EH (cell line): ENCODE measurements at regions not wholly inside any gene's neighbourhood (a gene's known extent, or its start where the extent isn't known, plus 50 kb on each side); places are given as distances from the start of the nearest gene placed in this dataset.
"Not testable (repeated sequence)": the region's sequence is repeated elsewhere in the genome, so short reads cannot be mapped to it uniquely, and the experiment has no call there.

ENCODE experiments used
- DNase-seq: peaks from one replicate; pipeline ENCODE4 v3.0.0-alpha.2; 2015; ENCODE audit warnings: low read depth

DNA sequence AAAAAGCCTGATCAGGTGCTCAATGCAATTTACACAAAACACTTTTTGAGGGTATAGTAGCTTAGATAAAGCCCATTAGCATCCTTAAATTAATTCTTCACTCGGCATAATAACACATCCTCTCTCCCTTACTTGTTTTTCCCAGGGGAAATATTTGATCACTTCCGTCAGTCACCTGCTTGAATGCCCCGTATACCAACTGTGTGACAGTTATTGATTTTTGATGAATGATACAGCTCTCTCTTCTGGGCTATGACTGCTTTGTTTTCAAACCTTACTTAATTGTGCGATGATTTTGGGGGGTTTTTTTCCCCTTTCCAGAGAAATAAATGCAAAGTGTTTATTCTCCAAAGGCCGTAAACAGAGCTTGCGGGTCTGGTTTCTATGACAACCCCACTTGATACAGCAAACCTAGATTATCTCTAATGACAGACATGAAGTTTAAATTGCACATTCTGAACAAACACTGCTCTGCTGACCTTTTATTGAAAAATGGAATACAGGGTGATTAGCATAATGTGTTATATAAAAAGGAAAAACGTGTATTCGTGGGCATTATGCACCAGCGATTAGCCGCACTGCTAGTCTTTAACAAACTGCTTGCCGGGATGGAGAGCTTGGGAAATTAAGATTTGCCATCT is 78.4 kb upstream of the NANOS1 start:
- DNase-seq = no peak

DNA sequence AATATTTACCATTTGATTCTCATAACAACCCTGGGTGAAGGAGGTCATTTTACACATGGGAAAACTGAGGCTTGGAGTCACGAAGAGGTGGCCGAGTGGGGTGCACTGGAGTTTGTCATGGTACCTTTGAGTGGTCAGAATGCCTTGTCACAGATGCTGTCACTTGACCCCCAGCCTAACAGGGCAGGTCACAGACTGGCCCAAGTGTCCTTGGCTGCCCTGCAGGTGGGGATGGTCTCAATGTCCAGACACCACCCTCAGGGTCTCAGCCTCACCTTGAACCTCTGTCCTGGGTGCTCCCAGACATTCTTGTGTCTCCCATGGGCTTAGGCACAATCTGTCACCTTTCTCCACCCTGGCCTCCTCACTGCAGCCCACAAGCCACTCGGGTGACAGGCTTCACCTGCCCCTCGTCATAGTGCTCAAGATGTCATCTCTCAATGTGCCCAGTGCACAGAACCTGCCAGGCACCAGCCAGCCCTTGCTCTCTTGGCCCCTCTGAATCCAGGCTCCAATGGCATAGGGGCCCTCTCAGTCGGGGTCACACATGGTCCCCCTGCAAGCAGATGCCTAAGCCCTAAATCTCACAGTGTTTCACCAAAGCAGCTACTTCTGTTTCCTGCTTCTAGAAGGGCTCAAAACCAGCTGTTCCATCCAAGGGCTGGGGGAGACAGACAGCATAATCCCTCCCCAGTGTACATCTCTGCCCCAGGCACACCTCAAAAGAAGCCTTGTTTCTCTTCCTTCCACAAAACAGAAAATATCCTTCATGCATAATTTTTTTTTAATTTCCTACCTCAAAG is 76.8 kb upstream of the NANOS1 start:
- no peak for DNase-seq

DNA sequence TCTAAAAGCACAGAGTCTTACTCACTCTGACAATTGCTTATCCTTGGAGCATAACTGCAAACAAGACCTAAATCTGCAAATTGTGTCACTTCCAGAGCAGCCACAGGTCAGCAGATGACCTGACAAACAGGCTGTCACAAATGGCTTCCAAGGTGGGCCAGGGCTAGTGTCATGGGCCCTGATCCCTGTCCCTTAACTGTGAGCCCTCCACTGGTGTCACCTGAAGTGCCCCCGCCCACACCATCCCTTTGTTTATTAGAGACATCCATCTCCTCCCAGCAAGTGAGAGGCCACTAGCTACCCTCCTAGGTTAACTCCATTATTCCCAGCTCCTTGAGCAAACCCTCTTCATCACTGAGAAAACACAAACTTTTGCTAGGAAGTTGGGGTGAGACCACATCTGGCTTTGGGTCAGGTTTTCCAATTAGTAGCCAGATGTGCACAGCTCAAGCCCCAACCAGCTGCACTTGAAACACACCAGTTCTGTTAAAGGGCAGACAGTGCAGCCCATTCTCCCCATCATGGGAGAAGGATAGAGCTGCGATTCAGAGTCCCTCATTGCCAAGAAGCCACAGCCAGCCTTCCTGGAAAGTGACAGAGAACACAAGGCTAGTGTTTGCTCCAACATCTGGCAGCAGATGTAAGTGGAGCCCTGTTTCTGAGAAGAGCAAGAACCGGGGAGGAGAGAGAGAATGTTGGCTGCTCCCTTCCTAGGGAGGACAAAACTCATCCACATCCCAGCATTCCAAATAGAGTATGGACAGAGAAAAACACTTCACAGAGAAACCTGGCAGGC is 75.7 kb upstream of the NANOS1 start:
- DNase-seq = no peak

DNA sequence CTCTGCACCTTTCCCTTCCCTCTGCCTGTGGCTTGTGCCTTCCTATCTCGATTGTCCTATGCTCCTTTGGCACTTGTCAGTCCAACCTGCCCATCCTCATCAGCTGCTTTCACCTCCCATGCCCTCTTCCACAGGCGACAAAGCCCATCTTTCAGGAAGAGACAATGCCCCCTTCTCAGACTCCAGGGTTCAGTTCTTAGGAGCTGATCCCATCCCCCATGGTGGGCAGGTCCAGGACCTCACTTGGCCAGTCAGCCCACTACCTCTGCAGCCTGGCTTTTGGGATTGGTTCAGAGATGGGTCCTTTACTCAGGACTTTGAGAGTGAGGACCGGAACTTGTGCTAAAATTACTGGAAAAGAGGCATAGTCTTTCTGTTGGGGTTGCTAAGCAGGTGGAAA is 74.0 kb upstream of the NANOS1 start:
- no peak for DNase-seq

DNA sequence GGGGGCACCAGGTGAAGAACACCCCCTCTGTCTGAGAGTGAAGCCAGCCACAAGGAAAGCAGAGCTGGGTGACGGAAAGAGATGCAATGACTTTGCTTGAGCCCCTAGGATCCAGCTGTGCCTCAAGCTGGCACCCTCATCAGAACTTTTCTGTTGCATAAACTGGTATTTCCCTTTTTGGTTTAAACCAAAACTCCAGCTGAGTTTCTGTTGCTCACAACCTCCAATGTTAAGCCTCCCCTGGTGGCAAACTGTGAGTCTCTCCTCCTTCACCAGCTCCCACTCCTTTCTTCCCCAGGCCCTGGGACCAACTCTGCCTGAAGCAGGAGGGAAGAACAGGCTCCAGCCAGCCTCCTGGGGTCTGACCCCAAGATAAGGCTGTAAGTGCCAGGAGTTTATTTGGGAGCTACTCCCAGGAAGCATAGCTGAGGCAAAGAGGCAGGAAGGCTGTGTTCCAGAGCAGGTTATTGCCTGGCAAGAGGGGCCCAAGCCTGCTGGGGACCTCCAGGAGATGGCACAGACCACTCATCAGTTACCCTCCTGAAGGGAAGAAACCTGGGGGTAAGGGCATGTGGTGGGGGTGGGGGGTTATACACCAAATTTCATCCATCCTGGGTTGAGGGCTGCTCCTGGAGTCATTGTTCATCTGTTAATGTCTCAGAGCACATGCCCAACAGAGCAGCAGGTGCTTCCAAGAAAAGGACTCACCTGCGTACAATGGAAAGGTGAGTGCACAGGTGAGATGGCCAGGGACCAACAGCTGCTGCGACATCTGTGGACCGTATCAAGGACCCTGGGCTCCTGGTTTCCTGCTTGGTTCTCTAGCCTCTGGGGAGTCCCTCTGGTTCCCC is 73.3 kb upstream of the NANOS1 start:
- DNase-seq = no peak

DNA sequence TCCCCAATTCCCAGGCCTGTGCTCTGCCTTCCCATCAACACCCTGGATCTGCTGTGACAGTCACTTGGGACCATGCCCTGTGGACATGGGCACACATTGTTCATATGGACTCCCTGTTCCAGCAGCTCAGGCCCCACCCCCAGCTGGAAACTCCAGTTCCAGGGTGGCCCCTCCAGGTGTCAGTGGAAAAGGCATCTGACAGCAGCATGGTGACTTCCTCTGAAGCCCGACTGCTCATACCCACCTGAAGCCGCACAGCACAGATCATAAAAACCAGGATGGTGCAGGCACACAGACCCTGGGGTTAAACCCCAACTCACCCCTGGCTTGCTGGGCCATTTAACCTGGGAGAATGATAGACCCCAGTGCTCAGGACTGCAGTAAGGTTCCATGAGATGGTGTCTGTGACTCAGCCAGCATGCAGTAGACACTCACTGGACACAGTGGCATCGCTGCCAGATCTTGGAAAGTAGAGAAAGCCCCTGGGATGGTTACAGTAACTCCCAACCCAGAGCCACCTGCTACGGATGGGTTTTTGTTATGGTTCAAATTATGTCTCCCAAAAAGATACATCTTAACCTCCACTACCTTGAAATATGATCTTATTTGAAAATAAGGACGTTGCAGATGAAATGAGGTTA is 72.6 kb upstream of the NANOS1 start:
- DNase-seq = no peak

DNA sequence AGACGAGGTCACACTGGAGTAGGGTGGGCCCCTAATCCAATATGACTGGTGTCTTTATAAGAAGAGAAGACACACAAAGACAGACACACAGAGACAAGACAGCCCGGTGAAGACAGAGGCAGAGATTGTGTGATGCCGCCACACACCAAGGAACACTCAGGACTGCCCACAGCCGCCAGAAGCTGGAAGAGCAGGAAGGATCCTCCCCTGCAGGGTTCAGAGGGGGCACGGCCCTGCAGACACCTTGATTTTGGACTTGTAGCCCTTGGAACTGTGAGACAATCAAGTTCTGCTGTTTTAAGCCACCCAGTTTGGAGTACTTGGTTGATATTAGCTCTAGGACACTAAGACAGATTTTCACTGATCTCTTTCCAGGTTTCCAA is 72.1 kb upstream of the NANOS1 start:
- no peak for DNase-seq

DNA sequence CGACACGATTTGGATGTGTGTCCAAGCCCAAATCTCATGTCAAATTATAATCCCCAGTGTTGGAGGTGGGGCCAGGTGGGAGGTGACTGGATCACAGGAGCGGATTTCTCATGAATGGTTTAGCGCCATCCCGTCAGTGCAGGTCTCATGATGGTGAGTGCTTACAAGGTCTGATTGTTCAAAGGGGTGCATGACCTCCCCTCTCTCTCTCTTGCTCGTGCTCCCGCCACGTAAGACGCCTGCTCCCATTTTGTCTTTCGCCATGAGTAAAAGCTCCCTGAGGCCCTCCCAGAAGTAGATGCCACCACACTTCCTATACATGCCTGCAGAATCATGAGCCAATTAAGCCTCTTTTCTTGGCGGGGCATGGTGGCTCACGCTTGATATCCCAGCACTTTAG is 71.5 kb upstream of the NANOS1 start:
- DNase-seq = no peak

DNA sequence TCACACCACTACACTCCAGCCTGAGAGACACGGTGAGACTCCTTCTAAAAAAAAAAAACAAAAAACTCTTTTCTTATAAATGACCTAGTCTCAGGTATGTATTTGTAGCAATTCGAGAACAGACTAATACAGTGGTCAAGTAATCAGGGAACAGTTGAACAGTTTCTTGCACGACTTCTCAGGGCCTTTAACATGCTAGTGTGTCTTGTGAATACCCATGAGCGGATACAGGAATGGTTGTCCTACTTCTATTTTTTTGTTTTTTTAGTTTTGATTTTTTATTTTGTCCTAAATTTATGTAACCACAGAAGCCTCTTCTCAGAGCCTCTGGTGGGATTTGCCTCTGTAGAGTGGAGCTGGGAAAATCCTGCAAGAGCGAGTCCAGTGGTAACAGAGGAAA is 71.0 kb upstream of the NANOS1 start:
- DNase-seq = no peak

DNA sequence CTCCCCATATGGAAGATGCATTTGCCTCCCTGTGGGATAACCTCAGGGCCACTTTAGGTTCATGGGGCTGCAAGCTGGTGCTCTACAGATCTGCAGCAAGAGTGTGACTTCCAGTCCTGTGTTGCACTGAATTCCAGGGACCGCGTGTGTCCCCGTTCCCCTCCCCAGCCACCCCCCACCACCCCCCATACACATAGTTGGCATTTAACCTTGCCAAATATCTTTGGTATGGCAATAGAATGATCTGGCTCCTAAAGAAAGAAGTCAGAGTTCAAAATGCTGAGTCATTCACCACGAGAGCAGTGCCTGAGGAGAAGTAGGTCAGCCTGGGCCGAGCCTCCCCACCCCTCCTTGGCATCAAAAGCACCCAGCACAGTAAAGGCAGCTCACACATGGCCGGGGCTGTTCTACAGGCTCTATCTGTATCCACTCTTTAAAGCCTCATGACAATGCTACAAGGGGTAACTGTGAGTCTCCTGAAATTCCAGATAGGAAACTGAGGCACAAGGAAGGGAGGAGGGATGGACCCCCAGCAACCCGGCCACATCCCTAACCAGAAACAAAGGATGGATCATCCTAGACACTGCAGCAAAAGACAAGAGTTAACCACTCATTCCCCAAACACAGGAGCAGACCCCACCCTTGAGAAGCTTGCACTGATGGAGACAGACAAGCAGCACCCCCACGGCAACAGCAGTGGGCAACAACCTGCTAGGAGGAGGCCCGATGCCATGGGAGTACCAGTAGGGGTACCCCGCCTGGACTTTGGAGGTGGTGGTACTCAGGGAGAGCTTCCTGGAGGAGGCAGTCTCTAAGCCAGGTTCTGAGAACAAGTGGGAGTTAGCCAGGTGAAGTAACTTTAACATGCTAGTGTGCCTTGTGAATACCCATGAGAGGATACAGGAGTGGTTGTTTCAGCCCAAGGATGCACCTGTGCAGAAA is 70.3 kb upstream of the NANOS1 start:
- peak; percentile 85 for DNase-seq

DNA sequence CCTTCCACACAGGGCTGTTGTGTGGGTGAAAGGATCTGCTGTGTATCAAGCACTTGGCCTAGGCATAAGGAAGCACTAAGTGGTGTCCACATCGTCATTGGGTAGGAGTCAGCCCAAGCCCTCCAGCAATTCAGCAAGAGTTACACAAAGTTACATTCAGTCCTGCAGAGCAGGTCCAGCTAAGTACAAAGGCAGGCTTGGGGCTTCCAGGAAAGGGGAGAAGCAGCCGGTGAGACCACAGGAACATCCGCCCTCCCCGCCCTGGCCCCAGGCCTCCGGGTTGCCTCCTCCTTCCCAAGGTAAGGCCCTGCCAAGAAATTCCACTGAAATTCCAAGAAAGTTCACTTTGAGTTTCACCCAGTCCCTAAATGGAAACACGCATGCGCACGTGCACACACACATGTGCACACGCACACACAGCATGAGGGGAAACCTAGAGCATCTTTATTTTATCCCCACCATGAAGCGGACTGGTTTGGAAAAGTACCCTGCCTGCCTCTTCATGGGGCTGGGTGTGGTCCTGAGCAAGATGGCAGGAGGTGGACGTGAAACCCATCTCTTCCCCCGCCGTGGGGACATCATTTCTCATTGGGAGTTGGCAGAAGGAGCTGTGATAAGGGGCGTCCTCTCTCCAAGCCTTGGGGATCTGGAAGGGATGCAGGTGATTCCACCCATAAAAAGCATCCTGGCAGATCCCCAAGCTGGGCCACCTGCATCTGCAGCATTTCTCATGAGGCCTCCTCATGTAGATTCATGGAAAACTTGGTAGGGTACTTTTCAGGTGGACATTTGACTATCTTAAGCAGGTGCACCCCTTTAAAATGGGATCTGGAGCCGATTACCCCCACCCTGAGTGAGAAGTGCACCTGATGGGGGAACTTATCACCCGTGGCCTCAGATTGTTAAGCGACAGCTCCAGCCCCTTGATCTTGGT is 69.1 kb upstream of the NANOS1 start:
- peak; percentile 31 for DNase-seq

DNA sequence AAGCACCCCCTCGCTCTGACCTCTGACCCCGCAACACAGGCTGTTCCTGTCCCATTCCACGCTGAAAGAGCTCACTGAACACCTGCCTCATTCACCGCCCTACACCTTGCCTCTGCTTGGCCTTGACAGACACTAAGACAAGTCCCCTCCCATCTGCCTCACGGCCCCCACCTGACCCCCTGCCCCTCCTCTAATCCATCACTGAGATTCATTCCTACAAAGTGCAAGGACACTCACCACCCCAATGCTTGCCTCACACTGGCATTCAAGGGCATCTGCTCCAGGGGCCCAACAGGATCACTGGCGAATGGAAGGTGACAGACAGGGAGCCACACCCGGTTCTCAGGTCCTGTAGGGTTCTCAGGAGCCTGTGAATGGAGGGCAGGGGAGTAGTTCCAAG is 68.1 kb upstream of the NANOS1 start:
- DNase-seq = no peak

DNA sequence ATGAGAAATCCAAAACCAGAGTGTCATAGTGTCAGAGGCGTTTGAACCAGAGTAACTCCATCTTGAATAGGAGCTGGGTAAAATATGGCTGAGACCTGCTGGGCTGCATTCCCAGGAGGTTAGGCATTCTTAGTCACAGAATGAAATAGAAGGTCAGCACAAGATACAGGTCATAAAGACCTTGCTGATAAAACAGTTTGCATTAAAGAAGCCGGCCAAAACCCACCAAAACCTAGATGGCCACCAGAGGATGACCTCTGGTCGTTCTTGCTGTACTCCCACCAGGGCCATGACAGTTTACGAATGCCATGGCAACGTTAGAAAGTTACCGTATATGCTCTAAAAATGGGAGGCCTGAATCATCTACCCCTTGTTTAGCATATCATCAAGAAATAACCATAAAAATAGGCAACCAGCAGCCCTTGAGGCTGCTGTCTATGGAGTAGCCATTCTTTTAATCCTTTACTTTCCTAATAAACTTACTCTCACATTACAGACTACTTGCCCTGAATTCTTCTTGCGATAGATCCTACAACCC is 67.1 kb upstream of the NANOS1 start:
- not testable (repeated sequence) for DNase-seq

DNA sequence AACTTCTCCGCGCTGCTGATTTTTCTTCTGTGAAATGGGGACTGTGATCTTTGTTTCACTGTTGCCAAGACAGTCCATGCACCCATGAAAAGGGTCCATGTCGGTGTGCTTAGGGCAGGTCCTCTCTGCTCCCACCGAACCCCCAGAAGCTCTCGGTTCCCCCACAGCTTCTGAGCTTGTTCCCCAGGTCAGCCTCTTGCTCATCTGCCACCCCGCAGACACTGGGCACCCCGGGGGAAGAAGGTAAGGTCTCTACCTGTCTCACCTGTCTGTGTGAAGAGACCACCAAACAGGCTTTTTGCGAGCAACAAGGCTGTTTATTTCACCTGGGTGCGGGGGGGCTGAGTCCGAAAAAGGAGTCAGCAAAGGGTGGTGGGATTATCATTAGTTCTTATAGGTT is 66.2 kb upstream of the NANOS1 start:
- no peak for DNase-seq

DNA sequence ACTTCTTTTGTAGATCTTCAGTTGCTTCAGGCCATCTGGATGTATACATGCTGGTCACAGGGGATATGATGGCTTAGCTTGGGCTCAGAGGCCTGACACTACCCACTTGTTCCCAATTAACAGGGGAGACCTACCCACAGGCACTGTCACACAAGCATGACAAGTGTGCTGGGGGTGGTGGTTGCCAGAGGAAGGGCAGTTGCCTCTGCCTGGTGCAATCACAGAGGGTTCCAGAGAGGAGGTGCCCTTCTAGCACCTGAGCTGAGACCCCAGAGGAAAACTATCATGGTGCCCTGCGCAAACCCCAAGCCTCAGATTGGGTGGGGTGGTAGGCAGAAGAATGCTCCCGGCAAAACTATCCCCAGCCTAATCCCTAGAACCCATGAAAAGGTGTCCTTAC is 65.6 kb upstream of the NANOS1 start:
- DNase-seq = no peak

DNA sequence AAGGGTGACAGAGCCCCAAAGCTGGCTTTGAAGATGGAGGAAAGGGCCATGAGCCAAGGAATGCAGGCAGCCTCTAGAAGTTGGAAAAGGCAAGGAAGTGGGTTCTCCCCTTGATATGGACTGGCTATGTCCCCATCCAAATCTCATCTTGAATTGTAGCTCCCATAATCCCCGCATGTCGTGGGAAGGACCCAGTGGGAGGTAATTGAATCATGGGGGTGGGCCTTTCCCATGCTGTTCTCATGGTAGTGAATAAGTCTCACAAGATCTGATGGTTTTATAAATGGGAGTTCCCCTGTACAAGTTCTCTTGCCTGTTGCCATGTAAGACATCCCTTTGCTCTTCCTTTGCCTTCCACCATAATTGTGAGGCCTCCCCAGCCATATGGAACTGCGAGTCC is 65.0 kb upstream of the NANOS1 start:
- DNase-seq = not testable (repeated sequence)

DNA sequence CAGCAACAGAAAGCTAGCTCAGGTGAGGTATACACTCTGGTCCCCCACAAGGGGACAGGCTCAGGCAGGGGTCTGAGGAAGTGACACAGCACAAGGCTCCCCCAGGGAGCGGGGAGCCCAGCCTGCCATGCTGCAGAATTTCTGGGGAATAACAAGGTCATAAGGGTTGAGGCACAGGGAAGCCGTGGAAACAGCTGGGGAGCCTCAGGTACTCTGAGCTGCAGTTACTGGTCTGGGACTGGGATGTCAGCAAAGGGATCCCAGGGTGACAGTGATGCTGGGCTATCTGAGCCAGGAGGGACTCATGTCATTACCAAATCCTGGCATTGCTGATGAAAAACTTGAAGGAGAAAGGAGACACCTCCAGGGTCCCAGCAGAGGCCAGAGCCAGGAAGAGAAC is 64.4 kb upstream of the NANOS1 start:
- no peak for DNase-seq

DNA sequence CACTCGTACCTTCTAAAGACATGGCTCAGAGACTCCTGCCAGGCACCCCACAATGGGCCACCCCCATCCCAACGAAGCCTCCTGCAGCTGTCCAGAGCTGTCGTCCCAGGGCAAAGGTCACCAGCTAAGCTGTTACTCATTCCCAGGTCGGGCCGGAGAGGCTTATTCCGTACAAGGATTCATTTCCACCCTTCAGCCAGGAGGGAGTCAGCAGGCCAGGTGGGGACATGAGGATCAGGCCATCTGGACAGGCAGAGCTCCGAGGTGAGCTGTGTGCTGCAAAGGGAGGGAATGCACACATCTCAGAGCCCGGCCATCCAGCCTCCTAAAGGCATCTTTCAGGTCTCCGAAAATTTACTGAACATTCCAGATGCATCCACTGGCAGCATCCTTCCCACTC is 63.9 kb upstream of the NANOS1 start:
- no peak for DNase-seq
